ENCODE measurements at regions not wholly inside any gene's neighbourhood (a gene's known extent, or its start where the extent isn't known, plus 50 kb on each side); places are given as distances from the start of the nearest gene placed in this dataset.

DNA sequence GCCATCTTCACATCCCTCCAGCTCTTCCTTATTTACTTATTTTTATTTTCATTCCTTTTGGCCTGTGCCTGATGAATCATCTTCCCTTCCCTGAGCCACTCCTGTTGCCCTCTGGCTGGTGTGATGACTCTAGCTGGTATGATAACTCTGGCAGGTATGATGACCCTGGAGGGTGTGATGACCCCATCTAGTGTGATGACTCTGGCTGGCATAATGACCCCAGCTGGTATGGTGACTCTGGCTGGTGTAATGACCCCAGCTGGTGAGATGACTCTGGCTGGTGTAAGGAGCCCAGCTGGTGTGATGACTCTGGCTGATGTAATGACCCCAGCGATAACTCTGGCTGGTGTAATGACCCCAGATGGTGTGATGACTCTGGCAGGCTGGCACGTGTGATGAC lies 426.8 kb downstream of the QKI start:
- TF ChIP-seq POLR2A (IDR thresholded peaks at IDR 0.05; ENCODE audit: low read depth), result no peak
- TF ChIP-seq CTCF (IDR thresholded peaks at IDR 0.05), result no peak

Measured in esophagus muscularis mucosa (tissue), 3 donors.